ENCODE measurements at regions not wholly inside any gene's neighbourhood (a gene's known extent, or its start where the extent isn't known, plus 50 kb on each side); places are given as distances from the start of the nearest gene placed in this dataset.

DNA sequence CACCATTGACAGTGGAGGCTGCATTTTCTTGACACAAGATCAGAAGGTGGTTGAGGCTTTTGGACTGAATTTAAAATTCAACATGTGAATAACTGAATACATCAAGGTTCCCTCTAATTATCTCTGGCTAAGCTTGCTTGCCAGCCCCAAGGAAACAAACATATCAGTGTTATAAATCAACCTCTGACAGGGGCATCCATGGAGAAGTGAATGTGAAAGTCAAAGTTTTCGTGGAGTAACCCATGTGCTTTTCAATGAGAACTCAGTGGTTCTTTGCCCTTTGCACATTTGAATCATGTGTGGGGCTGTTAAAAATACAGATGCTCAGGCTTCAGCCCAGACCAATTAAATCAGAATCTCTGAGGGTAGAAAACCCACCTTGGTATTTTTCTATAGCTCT, 128.9 kb downstream of the LRRC70 start:
- H3K4me3 ChIP-seq (ENCODE audit: low read length): no peak overlapping the region
- DNase-seq (ENCODE audit: low read depth): no peak
- TF ChIP-seq, protein P1, sequence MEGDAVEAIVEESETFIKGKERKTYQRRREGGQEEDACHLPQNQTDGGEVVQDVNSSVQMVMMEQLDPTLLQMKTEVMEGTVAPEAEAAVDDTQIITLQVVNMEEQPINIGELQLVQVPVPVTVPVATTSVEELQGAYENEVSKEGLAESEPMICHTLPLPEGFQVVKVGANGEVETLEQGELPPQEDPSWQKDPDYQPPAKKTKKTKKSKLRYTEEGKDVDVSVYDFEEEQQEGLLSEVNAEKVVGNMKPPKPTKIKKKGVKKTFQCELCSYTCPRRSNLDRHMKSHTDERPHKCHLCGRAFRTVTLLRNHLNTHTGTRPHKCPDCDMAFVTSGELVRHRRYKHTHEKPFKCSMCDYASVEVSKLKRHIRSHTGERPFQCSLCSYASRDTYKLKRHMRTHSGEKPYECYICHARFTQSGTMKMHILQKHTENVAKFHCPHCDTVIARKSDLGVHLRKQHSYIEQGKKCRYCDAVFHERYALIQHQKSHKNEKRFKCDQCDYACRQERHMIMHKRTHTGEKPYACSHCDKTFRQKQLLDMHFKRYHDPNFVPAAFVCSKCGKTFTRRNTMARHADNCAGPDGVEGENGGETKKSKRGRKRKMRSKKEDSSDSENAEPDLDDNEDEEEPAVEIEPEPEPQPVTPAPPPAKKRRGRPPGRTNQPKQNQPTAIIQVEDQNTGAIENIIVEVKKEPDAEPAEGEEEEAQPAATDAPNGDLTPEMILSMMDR (conservative IDR thresholded peaks at IDR 0.05; ENCODE audit: low read length): no peak

DNA sequence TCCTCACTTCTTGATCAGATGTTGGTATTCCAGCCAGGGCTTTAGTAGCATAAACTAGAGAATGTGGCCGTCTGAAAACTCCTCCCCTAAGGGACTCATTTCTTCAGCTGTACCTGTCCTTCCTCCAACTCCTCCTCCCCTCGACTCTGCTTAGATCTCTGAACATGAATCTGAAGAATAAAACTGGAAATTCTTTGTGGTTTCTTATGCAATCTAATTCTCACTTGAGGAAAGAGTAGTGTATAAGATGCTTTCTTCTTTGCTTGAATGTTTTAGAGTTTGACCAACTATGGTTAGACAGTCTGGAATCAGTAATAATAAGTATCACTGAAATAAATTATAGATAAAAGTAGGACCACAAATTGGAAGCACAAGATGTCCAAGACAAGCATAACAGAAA, 128.5 kb downstream of the LRRC70 start:
- DNase-seq (ENCODE audit: low read depth): no peak
- H3K4me3 ChIP-seq (ENCODE audit: low read length): no peak overlapping the region
- TF ChIP-seq, protein P1 (conservative IDR thresholded peaks at IDR 0.05; ENCODE audit: low read length): no peak

GRCh38 chr5:62705022-62705421, 126.4 kb downstream of the LRRC70 start:
- DNase-seq (ENCODE audit: low read depth): no peak
- no peak overlapping the region for H3K4me3 ChIP-seq (ENCODE audit: low read length)
- TF ChIP-seq, protein P1 (conservative IDR thresholded peaks at IDR 0.05; ENCODE audit: low read length): no peak

GRCh38 chr5:62702126-62702525, 123.5 kb downstream of the LRRC70 start:
- TF ChIP-seq, protein P1 (conservative IDR thresholded peaks at IDR 0.05; ENCODE audit: low read length): no peak
- no peak for DNase-seq (ENCODE audit: low read depth)

DNA sequence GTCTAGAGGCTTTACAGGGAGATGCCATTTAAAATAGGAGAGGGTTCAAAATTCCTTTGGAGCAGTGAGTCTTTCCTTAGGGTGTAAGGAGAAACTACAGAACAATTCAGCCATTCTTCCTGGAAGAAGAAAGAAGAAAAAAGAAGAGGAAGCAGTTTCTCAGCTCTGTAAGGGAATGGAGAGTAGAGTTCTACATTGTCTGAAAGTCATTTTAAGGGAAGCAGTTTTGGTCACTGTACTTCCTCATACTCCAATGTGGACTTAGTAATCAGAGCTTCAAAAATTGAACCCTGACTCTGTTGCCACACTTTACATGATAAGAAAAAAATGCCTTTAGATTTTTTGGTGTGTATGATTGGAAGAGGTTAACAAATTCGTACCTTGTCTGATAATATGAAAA, 122.4 kb downstream of the LRRC70 start:
- DNase-seq (ENCODE audit: low read depth): no peak
- TF ChIP-seq, protein P1 (conservative IDR thresholded peaks at IDR 0.05; ENCODE audit: low read length): no peak
- H3K4me3 ChIP-seq (ENCODE audit: low read length): no peak overlapping the region

More at GRCh38 chr5:62702126-62702525, 123.5 kb downstream of the LRRC70 start:
- H3K4me3 ChIP-seq (ENCODE audit: low read length): no peak overlapping the region

DNA sequence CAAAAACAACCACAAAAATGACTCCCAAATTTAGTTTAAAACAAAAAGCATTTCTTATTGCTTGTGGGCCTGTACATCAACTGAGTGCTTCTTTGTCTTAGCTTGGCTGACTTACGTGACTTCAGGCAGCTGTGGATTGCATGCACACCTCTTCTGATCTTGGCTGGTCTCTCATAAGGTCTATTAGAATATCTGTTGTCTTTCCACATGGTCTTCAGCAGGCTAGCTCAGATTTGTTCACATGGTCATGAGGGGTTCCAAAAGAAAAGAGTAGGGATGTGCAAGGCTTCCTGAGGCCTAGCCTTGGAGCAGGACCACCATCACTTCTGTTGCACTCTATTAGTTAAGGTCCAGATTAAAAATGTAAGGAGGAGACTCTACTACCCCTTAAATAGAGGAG, 120.1 kb downstream of the LRRC70 start:
- no peak for DNase-seq (ENCODE audit: low read depth)
- TF ChIP-seq, protein P1 (conservative IDR thresholded peaks at IDR 0.05; ENCODE audit: low read length): no peak

GRCh38 chr5:62695274-62695673, 116.7 kb downstream of the LRRC70 start:
- TF ChIP-seq, protein P1 (conservative IDR thresholded peaks at IDR 0.05; ENCODE audit: low read length): no peak
- H3K4me3 ChIP-seq (ENCODE audit: low read length): no peak overlapping the region
- DNase-seq (ENCODE audit: low read depth): no peak

More for the DNA sequence above, 120.1 kb downstream of the LRRC70 start:
- H3K4me3 ChIP-seq (ENCODE audit: low read length): no peak overlapping the region

Data from AG10803 (cell line).